WTC11 (cell line): ENCODE measurements at regions not wholly inside any gene's neighbourhood (a gene's known extent, or its start where the extent isn't known, plus 50 kb on each side); places are given as distances from the start of the nearest gene placed in this dataset.

ENCODE experiments used
- ATAC-seq: fragments of 200-7000 bp; cut with Tn5 transposase; 2 replicates; pipeline ENCODE4 v1.10.0; 2021; ENCODE audit warnings: mild to moderate bottlenecking, moderate library complexity
- CTCF ChIA-PET: fragments of 300-600 bp; sonication (Branson Sonifier 250); formaldehyde crosslinking; loops from one replicate; lab custom pipeline; 2021; ENCODE audit warnings: antibody characterized with exemption; lab: Charles Lee
- POLR2A ChIA-PET: fragments of 350-600 bp; sonication (Branson Sonifier 250); formaldehyde crosslinking; loops from one replicate; lab custom pipeline; 2021; ENCODE audit warnings: antibody characterized with exemption; lab: Charles Lee
- DNase-seq: peaks from one replicate; pipeline ENCODE4 v3.0.0; 2021; ENCODE audit warnings: low spot score
- H3K27ac Mint-ChIP-seq: 2 replicates; pipeline ENCODE4 v1.8.0; 2021; ENCODE audit warnings: mixed read lengths
- H3K27me3 Mint-ChIP-seq: 2 replicates; pipeline ENCODE4 v1.8.0; 2021; ENCODE audit warnings: low read depth, mild to moderate bottlenecking, moderate library complexity, mixed read lengths
- H3K36me3 Mint-ChIP-seq: 2 replicates; pipeline ENCODE4 v1.8.0; 2021; ENCODE audit warnings: mixed read lengths
- H3K4me1 Mint-ChIP-seq: 2 replicates; pipeline ENCODE4 v1.8.0; 2022; ENCODE audit warnings: mixed read lengths
- H3K4me3 Mint-ChIP-seq: 2 replicates; pipeline ENCODE4 v1.8.0; 2021; ENCODE audit warnings: mild to moderate bottlenecking, moderate library complexity, mixed read lengths
- H3K9me3 Mint-ChIP-seq: 2 replicates; pipeline ENCODE4 v1.8.0; 2021; ENCODE audit warnings: mixed read lengths
- ATF1 ChIP-seq: sonication (generic); formaldehyde crosslinking; IDR thresholded peaks from 2 replicates; pipeline ENCODE4 v1.8.1; 2023; ENCODE audit warnings: mild to moderate bottlenecking, moderate library complexity, missing genetic modification reagents
- ATF6 ChIP-seq: sonication (generic); formaldehyde crosslinking; IDR thresholded peaks from 2 replicates; pipeline ENCODE4 v1.8.1; 2023; ENCODE audit warnings: mild to moderate bottlenecking, missing genetic modification reagents
- CBFB ChIP-seq: sonication (generic); formaldehyde crosslinking; IDR thresholded peaks from 2 replicates; pipeline ENCODE4 v1.8.1; 2022; ENCODE audit warnings: mild to moderate bottlenecking, low read depth, missing genetic modification reagents
- CREB1 ChIP-seq: sonication (generic); formaldehyde crosslinking; IDR thresholded peaks from 2 replicates; pipeline ENCODE4 v1.8.0; 2023; ENCODE audit warnings: mild to moderate bottlenecking, missing genetic modification reagents
- E2F5 ChIP-seq: sonication (generic); formaldehyde crosslinking; IDR thresholded peaks from 2 replicates; pipeline ENCODE4 v1.8.1; 2022; ENCODE audit warnings: mild to moderate bottlenecking, moderate library complexity, missing genetic modification reagents
- ELF4 ChIP-seq: sonication (generic); formaldehyde crosslinking; IDR thresholded peaks from 2 replicates; pipeline ENCODE4 v1.8.1; 2022; ENCODE audit warnings: low read depth, mild to moderate bottlenecking, moderate library complexity, missing genetic modification reagents
- ESRRA ChIP-seq: sonication (generic); formaldehyde crosslinking; IDR thresholded peaks from 2 replicates; pipeline ENCODE4 v1.8.1; 2022; ENCODE audit warnings: mild to moderate bottlenecking, missing genetic modification reagents, borderline replicate concordance
- FOXJ3 ChIP-seq: sonication (generic); formaldehyde crosslinking; IDR thresholded peaks from 2 replicates; pipeline ENCODE4 v1.9.0; 2021; ENCODE audit warnings: missing genetic modification reagents, mild to moderate bottlenecking, borderline replicate concordance
- FOXP1 ChIP-seq: sonication (generic); formaldehyde crosslinking; IDR thresholded peaks from 2 replicates; pipeline ENCODE4 v1.8.0; 2022; ENCODE audit warnings: missing genetic modification reagents, mild to moderate bottlenecking, moderate library complexity, borderline replicate concordance
- GABPB1 ChIP-seq: sonication (generic); formaldehyde crosslinking; IDR thresholded peaks from 2 replicates; pipeline ENCODE4 v1.8.1; 2023; ENCODE audit warnings: mild to moderate bottlenecking, missing genetic modification reagents
- GRHL2 ChIP-seq: fragments of 250-450 bp; sonication (Bioruptor Pico); IDR thresholded peaks from 2 replicates; pipeline ENCODE4 v1.8.0; 2022; ENCODE audit warnings: mild to moderate bottlenecking, moderate library complexity; ENCODE audit not compliant: insufficient replicate concordance, severe bottlenecking
- GTF2I ChIP-seq: fragments of 250-450 bp; sonication (Bioruptor Pico); conservative IDR thresholded peaks from 2 replicates; pipeline ENCODE4 v1.4.0; 2021; ENCODE audit warnings: mild to moderate bottlenecking
- IRF2 ChIP-seq: sonication (generic); formaldehyde crosslinking; IDR thresholded peaks from 2 replicates; pipeline ENCODE4 v1.8.0; 2022; ENCODE audit warnings: low read depth, missing genetic modification reagents, borderline replicate concordance
- KAT7 ChIP-seq: sonication (generic); formaldehyde crosslinking; IDR thresholded peaks from 2 replicates; pipeline ENCODE4 v1.8.1; 2023; ENCODE audit warnings: missing genetic modification reagents, mild to moderate bottlenecking, borderline replicate concordance
- NFATC4 ChIP-seq: fragments of 250-450 bp; sonication (Bioruptor Pico); IDR thresholded peaks from 2 replicates; pipeline ENCODE4 v1.9.0; 2021; ENCODE audit warnings: mild to moderate bottlenecking
- NFE2L1 ChIP-seq: sonication (generic); formaldehyde crosslinking; IDR thresholded peaks from 2 replicates; pipeline ENCODE4 v1.8.1; 2023; ENCODE audit warnings: missing genetic modification reagents
- NFYB ChIP-seq: sonication (generic); formaldehyde crosslinking; conservative IDR thresholded peaks from 2 replicates; pipeline ENCODE4 v1.8.0; 2022; ENCODE audit warnings: low read depth, missing genetic modification reagents
- NR2C2 ChIP-seq: sonication (generic); formaldehyde crosslinking; IDR thresholded peaks from 2 replicates; pipeline ENCODE4 v1.8.0; 2022; ENCODE audit warnings: mild to moderate bottlenecking, missing genetic modification reagents
- OVOL2 ChIP-seq: fragments of 250-450 bp; sonication (Bioruptor Pico); IDR thresholded peaks from 2 replicates; pipeline ENCODE4 v1.9.0; 2021; ENCODE audit warnings: mild to moderate bottlenecking, borderline replicate concordance
- SMAD4 ChIP-seq: sonication (generic); formaldehyde crosslinking; IDR thresholded peaks from 2 replicates; pipeline ENCODE4 v1.8.0; 2022; ENCODE audit warnings: mild to moderate bottlenecking, missing genetic modification reagents
- SP1 ChIP-seq: sonication (generic); formaldehyde crosslinking; conservative IDR thresholded peaks from 2 replicates; pipeline ENCODE4 v1.8.1; 2022; ENCODE audit warnings: missing genetic modification reagents
- TCF7 ChIP-seq: sonication (generic); formaldehyde crosslinking; IDR thresholded peaks from 2 replicates; pipeline ENCODE4 v1.8.0; 2022; ENCODE audit warnings: mild to moderate bottlenecking, low read depth, missing genetic modification reagents, moderate library complexity
- TEAD4 ChIP-seq: sonication (generic); formaldehyde crosslinking; IDR thresholded peaks from 2 replicates; pipeline ENCODE4 v1.8.0; 2022; ENCODE audit warnings: mild to moderate bottlenecking, missing genetic modification reagents
- TP53 ChIP-seq: sonication (generic); formaldehyde crosslinking; IDR thresholded peaks from 2 replicates; pipeline ENCODE4 v1.8.1; 2023; ENCODE audit warnings: mild to moderate bottlenecking, missing genetic modification reagents
- ZNF317 ChIP-seq: sonication (generic); formaldehyde crosslinking; IDR thresholded peaks from 2 replicates; pipeline ENCODE4 v1.8.1; 2023; ENCODE audit warnings: low read depth, mild to moderate bottlenecking, moderate library complexity, missing genetic modification reagents, borderline replicate concordance
- TF ChIP-seq, protein P1 (sequence below): sonication (generic); formaldehyde crosslinking; conservative IDR thresholded peaks from 2 replicates; pipeline ENCODE4 v1.8.1; 2022; ENCODE audit warnings: mild to moderate bottlenecking, missing genetic modification reagents
- TF ChIP-seq, protein P2 (sequence below): fragments of 250-450 bp; sonication (Bioruptor Pico); IDR thresholded peaks from 2 replicates; pipeline ENCODE4 v2.1.2; 2022; ENCODE audit warnings: mild to moderate bottlenecking, moderate library complexity
- TF ChIP-seq, protein P3 (sequence below): sonication (generic); formaldehyde crosslinking; IDR thresholded peaks from 2 replicates; pipeline ENCODE4 v1.8.0; 2022; ENCODE audit warnings: mild to moderate bottlenecking, missing genetic modification reagents
- TF ChIP-seq, protein P4 (sequence below): fragments of 250-450 bp; sonication (Bioruptor Pico); IDR thresholded peaks from 2 replicates; pipeline ENCODE4 v1.8.0; 2021; ENCODE audit warnings: mild to moderate bottlenecking

- Mint-ChIP-seq H3K4me3 (no peak overlapping the region), H3K9me3 (no peaks in the 10 kb centered on the region), H3K27ac (no peak overlapping the region), H3K4me1 (peaks cover 8% of the 10 kb centered on the region), H3K27me3 (no peaks in the 10 kb centered on the region), H3K36me3 (no peaks in the 10 kb centered on the region)
- DNase-seq (no peak), ATAC-seq (no peak)
- no peak for TF ChIP-seq CREB1 (CRISPR knock-in tag)
- TF ChIP-seq CBFB (CRISPR knock-in tag) = no peak
- no peak for TF ChIP-seq IRF2 (CRISPR knock-in tag)
- no peak for TF ChIP-seq TEAD4
- TF ChIP-seq ATF6 = no peak
- no peak for TF ChIP-seq E2F5 (CRISPR knock-in tag)
- TF ChIP-seq FOXJ3 (CRISPR knock-in tag) = no peak
- TF ChIP-seq GABPB1 (CRISPR knock-in tag) = no peak
- TF ChIP-seq KAT7 (CRISPR knock-in tag) = no peak
- no peak for TF ChIP-seq ZNF317 (CRISPR knock-in tag)
- TF ChIP-seq NR2C2 (CRISPR knock-in tag) = no peak
- no peak for TF ChIP-seq ELF4
- TF ChIP-seq, protein P1, sequence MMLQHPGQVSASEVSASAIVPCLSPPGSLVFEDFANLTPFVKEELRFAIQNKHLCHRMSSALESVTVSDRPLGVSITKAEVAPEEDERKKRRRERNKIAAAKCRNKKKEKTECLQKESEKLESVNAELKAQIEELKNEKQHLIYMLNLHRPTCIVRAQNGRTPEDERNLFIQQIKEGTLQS = no peak
- TF ChIP-seq, protein P2, sequence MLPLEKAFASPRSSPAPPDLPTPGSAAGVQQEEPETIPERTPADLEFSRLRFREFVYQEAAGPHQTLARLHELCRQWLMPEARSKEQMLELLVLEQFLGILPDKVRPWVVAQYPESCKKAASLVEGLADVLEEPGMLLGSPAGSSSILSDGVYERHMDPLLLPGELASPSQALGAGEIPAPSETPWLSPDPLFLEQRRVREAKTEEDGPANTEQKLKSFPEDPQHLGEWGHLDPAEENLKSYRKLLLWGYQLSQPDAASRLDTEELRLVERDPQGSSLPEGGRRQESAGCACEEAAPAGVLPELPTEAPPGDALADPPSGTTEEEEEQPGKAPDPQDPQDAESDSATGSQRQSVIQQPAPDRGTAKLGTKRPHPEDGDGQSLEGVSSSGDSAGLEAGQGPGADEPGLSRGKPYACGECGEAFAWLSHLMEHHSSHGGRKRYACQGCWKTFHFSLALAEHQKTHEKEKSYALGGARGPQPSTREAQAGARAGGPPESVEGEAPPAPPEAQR (CRISPR knock-in tag) = no peak
- TF ChIP-seq, protein P3, sequence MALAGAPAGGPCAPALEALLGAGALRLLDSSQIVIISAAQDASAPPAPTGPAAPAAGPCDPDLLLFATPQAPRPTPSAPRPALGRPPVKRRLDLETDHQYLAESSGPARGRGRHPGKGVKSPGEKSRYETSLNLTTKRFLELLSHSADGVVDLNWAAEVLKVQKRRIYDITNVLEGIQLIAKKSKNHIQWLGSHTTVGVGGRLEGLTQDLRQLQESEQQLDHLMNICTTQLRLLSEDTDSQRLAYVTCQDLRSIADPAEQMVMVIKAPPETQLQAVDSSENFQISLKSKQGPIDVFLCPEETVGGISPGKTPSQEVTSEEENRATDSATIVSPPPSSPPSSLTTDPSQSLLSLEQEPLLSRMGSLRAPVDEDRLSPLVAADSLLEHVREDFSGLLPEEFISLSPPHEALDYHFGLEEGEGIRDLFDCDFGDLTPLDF (CRISPR knock-in tag) = no peak
- TF ChIP-seq TCF7 (CRISPR knock-in tag) = no peak
- TF ChIP-seq NFATC4 (CRISPR knock-in tag) = no peak
- no peak for TF ChIP-seq NFE2L1 (CRISPR knock-in tag)
- TF ChIP-seq TP53 (CRISPR knock-in tag) = no peak
- TF ChIP-seq, protein P4, sequence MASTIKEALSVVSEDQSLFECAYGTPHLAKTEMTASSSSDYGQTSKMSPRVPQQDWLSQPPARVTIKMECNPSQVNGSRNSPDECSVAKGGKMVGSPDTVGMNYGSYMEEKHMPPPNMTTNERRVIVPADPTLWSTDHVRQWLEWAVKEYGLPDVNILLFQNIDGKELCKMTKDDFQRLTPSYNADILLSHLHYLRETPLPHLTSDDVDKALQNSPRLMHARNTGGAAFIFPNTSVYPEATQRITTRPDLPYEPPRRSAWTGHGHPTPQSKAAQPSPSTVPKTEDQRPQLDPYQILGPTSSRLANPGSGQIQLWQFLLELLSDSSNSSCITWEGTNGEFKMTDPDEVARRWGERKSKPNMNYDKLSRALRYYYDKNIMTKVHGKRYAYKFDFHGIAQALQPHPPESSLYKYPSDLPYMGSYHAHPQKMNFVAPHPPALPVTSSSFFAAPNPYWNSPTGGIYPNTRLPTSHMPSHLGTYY (CRISPR knock-in tag) = no peak
- ChIA-PET CTCF (no interaction called here), POLR2A (no interaction called here)
Measured at GRCh38 chr5:90168399-90168798, 241.2 kb downstream of the CETN3 start.

GRCh38 chr5:90166816-90167215, 242.7 kb downstream of the CETN3 start:
- ChIA-PET CTCF (no interaction called here), POLR2A (no interaction called here)
- peaks cover 21% of the 10 kb centered on the region for H3K4me1 Mint-ChIP-seq
- DNase-seq = no peak
- TF ChIP-seq SMAD4 (CRISPR knock-in tag) (no peak), OVOL2 (CRISPR knock-in tag) (no peak), GRHL2 (CRISPR knock-in tag) (no peak), NFYB (CRISPR knock-in tag) (no peak), FOXP1 (CRISPR knock-in tag) (no peak), NFE2L1 (CRISPR knock-in tag) (no peak), ATF1 (CRISPR knock-in tag) (no peak), GTF2I (CRISPR knock-in tag) (no peak), TP53 (CRISPR knock-in tag) (no peak), ESRRA (no peak), SP1 (CRISPR knock-in tag) (no peak), NFATC4 (CRISPR knock-in tag) (no peak), E2F5 (CRISPR knock-in tag) (no peak)
- TF ChIP-seq, protein P2 (CRISPR knock-in tag) = no peak
- H3K36me3 Mint-ChIP-seq = no peaks in the 10 kb centered on the region
- no peak overlapping the region for H3K4me3 Mint-ChIP-seq
- no peaks in the 10 kb centered on the region for H3K9me3 Mint-ChIP-seq
- H3K27ac Mint-ChIP-seq = no peak overlapping the region
- H3K27me3 Mint-ChIP-seq = no peaks in the 10 kb centered on the region
- ATAC-seq = no peak
